Endothelial cell of umbilical vein (primary cell): ENCODE measurements at regions not wholly inside any gene's neighbourhood (a gene's known extent, or its start where the extent isn't known, plus 50 kb on each side); places are given as distances from the start of the nearest gene placed in this dataset.

Source experiments
- BruUV-seq: library from RNA; stranded (reverse); fragments of 400-500 nt; replicated peaks from 2 replicates; lab custom pipeline; 2021; lab: Mats Ljungman, UMichigan
- CTCF ChIA-PET: fragments of 300-600, 350-600 bp; sonication (Branson Sonifier 250); formaldehyde crosslinking; loops from one replicate; lab custom pipeline; 2021; ENCODE audit warnings: antibody characterized with exemption, inconsistent platforms; lab: Charles Lee
- POLR2A ChIA-PET: fragments of 300-600, 350-600 bp; sonication (Branson Sonifier 250); formaldehyde crosslinking; loops from one replicate; lab custom pipeline; 2021; ENCODE audit warnings: antibody characterized with exemption, inconsistent platforms; lab: Charles Lee
- DNase-seq: peaks from one replicate; pipeline ENCODE4 v3.0.0-alpha.2; 2011; ENCODE audit warnings: low read depth, low spot score
- FAIRE-seq: peaks from 2 replicates; lab custom pipeline; 2011; peaks lifted over from hg19 to GRCh38; lab: Jason Lieb, UNC
- H2AFZ ChIP-seq: 2 replicates; pipeline ENCODE4 v1.6.0; 2012; ENCODE audit warnings: low read depth, low read length, control low read depth, inconsistent platforms
- H3K27ac ChIP-seq: 2 replicates; pipeline ENCODE4 v1.5.1; 2011; ENCODE audit warnings: low read depth, mild to moderate bottlenecking, control low read depth, low read length, moderate library complexity; ENCODE audit not compliant: insufficient read depth
- H3K27me3 ChIP-seq, 2 experiments: 2 replicates each; pipeline versions ENCODE4 v1.6.0 to v1.6.1; 2011; ENCODE audit warnings: low read length in 2 of 2, mixed read lengths in 1 of 2; ENCODE audit not compliant: control insufficient read depth in 2 of 2, insufficient read depth in 2 of 2
- H3K36me3 ChIP-seq, 2 experiments: 2 replicates in 1 of 2; 3 replicates in 1 of 2; pipeline ENCODE4 v1.5.1; 2011; ENCODE audit warnings: low read length in 2 of 2, mild to moderate bottlenecking in 1 of 2, moderate library complexity in 1 of 2; ENCODE audit not compliant: control insufficient read depth in 2 of 2, insufficient read depth in 2 of 2; ENCODE audit errors: extremely low read depth in 1 of 2
- H3K4me1 ChIP-seq: 3 replicates; pipeline ENCODE4 v1.5.1; 2011; ENCODE audit warnings: mild to moderate bottlenecking, low read length; ENCODE audit not compliant: control insufficient read depth, insufficient read depth; ENCODE audit errors: extremely low read depth
- H3K4me2 ChIP-seq: 2 replicates; pipeline ENCODE4 v1.6.1; 2011; ENCODE audit warnings: low read length, control low read depth, mixed read lengths; ENCODE audit not compliant: insufficient read depth
- H3K4me3 ChIP-seq, 3 experiments: fragments of 200-600 bp in 1 of 3; sonication (generic), shearing (Covaris generic) in 1 of 3; replicated peaks in 1 of 3; 2 replicates each; pipeline ENCODE4 v1.5.1; 2011 to 2016; ENCODE audit warnings: control low read depth in 3 of 3, low read length in 3 of 3, mild to moderate bottlenecking in 2 of 3, inconsistent platforms in 1 of 3, low read depth in 1 of 3, moderate library complexity in 1 of 3; ENCODE audit not compliant: insufficient read depth in 1 of 3
- H3K79me2 ChIP-seq: 2 replicates; pipeline ENCODE4 v1.6.0; 2012; ENCODE audit warnings: low read length, inconsistent platforms; ENCODE audit not compliant: control insufficient read depth, insufficient read depth
- H3K9ac ChIP-seq: replicated peaks from 2 replicates; pipeline ENCODE3; 2011; ENCODE audit warnings: low read length, control low read depth; ENCODE audit not compliant: insufficient read depth; ENCODE audit errors: extremely low read depth
- H3K9me1 ChIP-seq: replicated peaks from 3 replicates; pipeline ENCODE4 v1.6.0; 2011; ENCODE audit warnings: mild to moderate bottlenecking, low read length; ENCODE audit not compliant: control insufficient read depth, insufficient read depth; ENCODE audit errors: extremely low read depth
- H3K9me3 ChIP-seq: replicated peaks from 2 replicates; pipeline ENCODE4 v1.5.1; 2012; ENCODE audit warnings: low read length, inconsistent platforms; ENCODE audit not compliant: control insufficient read depth, insufficient read depth
- H4K20me1 ChIP-seq: replicated peaks from 2 replicates; pipeline ENCODE3; 2011; ENCODE audit warnings: mild to moderate bottlenecking, low read length; ENCODE audit not compliant: control insufficient read depth, insufficient read depth; ENCODE audit errors: extremely low read depth
- CTCF ChIP-seq, 2 donors: IDR thresholded peaks; 1 replicate in 1 of 2; 2 replicates in 1 of 2; pipeline ENCODE4 v1.5.1; 2011; ENCODE audit warnings: low read length in 2 of 2, mild to moderate bottlenecking in 2 of 2, moderate library complexity in 2 of 2, control low read depth in 1 of 2, inconsistent platforms in 1 of 2, low read depth in 1 of 2; ENCODE audit not compliant: insufficient read depth in 1 of 2; ENCODE audit errors: extremely low read depth in 1 of 2
- EZH2 ChIP-seq: IDR thresholded peaks from 2 replicates; pipeline ENCODE4 v1.6.1; 2012; ENCODE audit warnings: borderline replicate concordance, low read depth, mild to moderate bottlenecking, moderate library complexity, low read length, inconsistent platforms; ENCODE audit not compliant: severe bottlenecking
- FOS ChIP-seq: IDR thresholded peaks from 2 replicates; pipeline ENCODE4 v1.6.1; 2011; ENCODE audit warnings: mild to moderate bottlenecking, low read length, moderate library complexity, borderline replicate concordance; ENCODE audit not compliant: insufficient read depth
- GATA2 ChIP-seq: IDR thresholded peaks from 2 replicates; pipeline ENCODE4 v1.7.0; 2011; ENCODE audit warnings: low read depth, mild to moderate bottlenecking, moderate library complexity, mixed read lengths, low read length; ENCODE audit not compliant: insufficient read length, insufficient read depth
- JUN ChIP-seq: IDR thresholded peaks from 2 replicates; pipeline ENCODE4 v1.6.1; 2011; ENCODE audit warnings: borderline replicate concordance, low read depth; ENCODE audit not compliant: insufficient read length, insufficient read depth
- MAX ChIP-seq: IDR thresholded peaks from 2 replicates; pipeline ENCODE4 v1.6.1; 2011; ENCODE audit not compliant: insufficient read depth, insufficient read length
- MYC ChIP-seq: IDR thresholded peaks from one replicate; pipeline ENCODE4 v1.6.1; 2011; ENCODE audit warnings: mild to moderate bottlenecking, low read depth, low read length
- POLR2A ChIP-seq: IDR thresholded peaks from 2 replicates; pipeline ENCODE4 v1.6.1; 2012; ENCODE audit warnings: low read depth, mild to moderate bottlenecking, control low read depth, low read length
- POLR2AphosphoS5 ChIP-seq: IDR thresholded peaks from 2 replicates; pipeline ENCODE4 v1.6.1; 2012; ENCODE audit warnings: low read depth, mild to moderate bottlenecking, control low read depth, low read length, moderate library complexity; ENCODE audit not compliant: insufficient read depth
- dilution Hi-C: fragments of 300-500 bp; cut with MboI; formaldehyde crosslinking; loops from one replicate; pipeline ENCODE4 v1.15.0; 2019; ENCODE audit warnings: low sequenced_read_pairs; ENCODE audit not compliant: extremely low pct_ligation_motif_present
- intact Hi-C: fragments of 100-400 bp; cut with micrococcal nuclease; formaldehyde crosslinking; loops from one replicate; pipeline ENCODE4 v1.10.0; 2022

- Histone ChIP-seq H2AFZ (no peak overlapping the region), H3K27me3 (no peaks in the 10 kb centered on the region), H3K9me1 (no peaks in the 10 kb centered on the region), H3K79me2 (no peaks in the 10 kb centered on the region), H3K4me3 (no peak overlapping the region), H3K9me3 (no peaks in the 10 kb centered on the region), H3K36me3 (no peaks in the 10 kb centered on the region), H3K27ac (no peak overlapping the region), H3K9ac (no peak overlapping the region), H3K4me1 (no peaks in the 10 kb centered on the region), H4K20me1 (no peaks in the 10 kb centered on the region), H3K4me2 (no peak overlapping the region)
- no peak for FAIRE-seq
- CTCF ChIA-PET, result no interaction called here
- POLR2A ChIA-PET, result no interaction called here
- DNase-seq, result no peak
- dilution Hi-C loops (no loop called here), intact Hi-C loops (no loop called here)
- BruUV-seq, result no TSS peak
- TF ChIP-seq JUN, result no peak
- no peak for TF ChIP-seq CTCF (IDR thresholded peaks at IDR 0.05; ENCODE audit: extremely low read depth in 1 of 2, insufficient read depth in 1 of 2, low read depth in 1 of 2, low read length in 2 of 2)
- no peak for TF ChIP-seq EZH2
- TF ChIP-seq GATA2, result no peak
- TF ChIP-seq POLR2A, result no peak
- TF ChIP-seq MAX, result no peak
- no peak for TF ChIP-seq MYC
- TF ChIP-seq FOS, result no peak
- TF ChIP-seq POLR2AphosphoS5, result no peak
These were observed 402.6 kb downstream of the KLF12 start for GRCh38 chr13:73731564-73731963.
